ENCODE measurements at regions not wholly inside any gene's neighbourhood (a gene's known extent, or its start where the extent isn't known, plus 50 kb on each side); places are given as distances from the start of the nearest gene placed in this dataset.

GRCh38 chr7:130877991-130878305 lies 143.9 kb upstream of the KLF14 start:
- Histone ChIP-seq H3K27me3 (ENCODE audit: control insufficient read depth in 3 of 3, insufficient read depth in 3 of 3, low read length in 2 of 3) (no peaks in the 10 kb centered on the region), H3K9ac (ENCODE audit: insufficient read depth in 1 of 2, low read length in 2 of 2) (no peak overlapping the region), H3K4me1 (ENCODE audit: control insufficient read depth in 5 of 5, insufficient read depth in 5 of 5, low read length in 5 of 5) (peaks cover 0 to 15% (median 0%) of the 10 kb centered on the region in 5 donors), H3K4me3 (no peak overlapping the region), H3K36me3 (ENCODE audit: control insufficient read depth in 4 of 4, insufficient read depth in 4 of 4, low read length in 4 of 4) (peaks cover 0 to 31% (median 13%) of the 10 kb centered on the region in 4 donors), H3K27ac (ENCODE audit: low read depth in 1 of 2, low read length in 1 of 2) (no peak overlapping the region), H3K9me3 (ENCODE audit: control insufficient read depth in 4 of 4, insufficient read depth in 3 of 4, low read length in 3 of 4) (no peaks in the 10 kb centered on the region)
- no peak for DNase-seq
- TF ChIP-seq, protein P1, sequence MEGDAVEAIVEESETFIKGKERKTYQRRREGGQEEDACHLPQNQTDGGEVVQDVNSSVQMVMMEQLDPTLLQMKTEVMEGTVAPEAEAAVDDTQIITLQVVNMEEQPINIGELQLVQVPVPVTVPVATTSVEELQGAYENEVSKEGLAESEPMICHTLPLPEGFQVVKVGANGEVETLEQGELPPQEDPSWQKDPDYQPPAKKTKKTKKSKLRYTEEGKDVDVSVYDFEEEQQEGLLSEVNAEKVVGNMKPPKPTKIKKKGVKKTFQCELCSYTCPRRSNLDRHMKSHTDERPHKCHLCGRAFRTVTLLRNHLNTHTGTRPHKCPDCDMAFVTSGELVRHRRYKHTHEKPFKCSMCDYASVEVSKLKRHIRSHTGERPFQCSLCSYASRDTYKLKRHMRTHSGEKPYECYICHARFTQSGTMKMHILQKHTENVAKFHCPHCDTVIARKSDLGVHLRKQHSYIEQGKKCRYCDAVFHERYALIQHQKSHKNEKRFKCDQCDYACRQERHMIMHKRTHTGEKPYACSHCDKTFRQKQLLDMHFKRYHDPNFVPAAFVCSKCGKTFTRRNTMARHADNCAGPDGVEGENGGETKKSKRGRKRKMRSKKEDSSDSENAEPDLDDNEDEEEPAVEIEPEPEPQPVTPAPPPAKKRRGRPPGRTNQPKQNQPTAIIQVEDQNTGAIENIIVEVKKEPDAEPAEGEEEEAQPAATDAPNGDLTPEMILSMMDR (IDR thresholded peaks at IDR 0.05; ENCODE audit: control extremely low read depth, extremely low read depth): no peak
- ATAC-seq (ENCODE audit: insufficient read depth, low FRiP score): no peak
- 96 to 99% methylated on average over 4 of the region's 4 CpGs for WGBS, 2 donors

DNA sequence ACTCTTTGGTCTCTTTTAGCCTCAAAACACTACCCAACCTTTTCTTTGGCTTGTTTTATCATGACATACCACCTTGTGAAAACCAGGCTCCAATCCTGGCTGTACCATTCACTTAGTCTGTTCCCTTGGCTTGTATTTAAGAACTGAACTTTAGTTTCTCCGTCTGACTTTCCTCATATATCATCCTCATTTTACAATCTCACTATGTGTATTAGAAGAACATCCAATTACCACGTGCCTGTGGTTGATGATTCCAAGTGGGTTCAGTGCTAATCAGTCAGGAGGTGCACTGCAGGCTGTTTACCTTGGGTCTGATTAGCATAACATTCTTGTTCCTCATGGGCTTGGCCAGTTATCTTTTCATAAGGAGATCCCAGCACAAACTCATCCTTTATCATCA lies 144.8 kb upstream of the KLF14 start:
- Histone ChIP-seq H3K9ac (ENCODE audit: insufficient read depth in 1 of 2, low read length in 2 of 2) (no peak overlapping the region), H3K27me3 (ENCODE audit: control insufficient read depth in 3 of 3, insufficient read depth in 3 of 3, low read length in 2 of 3) (no peaks in the 10 kb centered on the region), H3K4me1 (ENCODE audit: control insufficient read depth in 5 of 5, insufficient read depth in 5 of 5, low read length in 5 of 5) (peaks cover 0 to 15% (median 0%) of the 10 kb centered on the region in 5 donors), H3K4me3 (no peak overlapping the region), H3K36me3 (ENCODE audit: control insufficient read depth in 4 of 4, insufficient read depth in 4 of 4, low read length in 4 of 4) (peaks cover 0 to 33% (median 15%) of the 10 kb centered on the region in 4 donors), H3K27ac (ENCODE audit: low read depth in 1 of 2, low read length in 1 of 2) (no peak overlapping the region), H3K9me3 (ENCODE audit: control insufficient read depth in 4 of 4, insufficient read depth in 3 of 4, low read length in 3 of 4) (no peaks in the 10 kb centered on the region)
- DNase-seq: no peak
- 67 to 74% methylated on average over 2 of the region's 2 CpGs for WGBS, 2 donors
- TF ChIP-seq, protein P1 (IDR thresholded peaks at IDR 0.05; ENCODE audit: control extremely low read depth, extremely low read depth): no peak
- ATAC-seq (ENCODE audit: insufficient read depth, low FRiP score): no peak

DNA sequence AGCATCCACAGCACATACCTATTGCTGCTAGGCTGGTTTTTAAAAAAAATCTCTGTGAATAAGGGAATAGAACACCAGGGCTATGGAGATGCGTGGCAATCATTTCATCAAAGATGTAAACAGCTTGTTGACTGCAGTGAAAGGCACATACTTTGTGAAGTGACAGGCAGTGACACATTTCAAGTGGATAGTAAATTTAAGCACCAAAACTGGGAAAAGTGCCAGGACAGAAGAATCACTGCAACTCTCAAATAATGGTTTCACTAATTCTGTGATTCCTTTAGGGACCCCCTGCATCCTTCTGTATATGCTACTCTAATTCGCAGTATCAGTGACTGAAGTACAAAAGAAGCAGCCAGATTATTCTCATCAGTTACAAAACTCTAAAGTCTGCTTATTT lies 145.2 kb upstream of the KLF14 start:
- ATAC-seq (ENCODE audit: insufficient read depth, low FRiP score) (no peak), DNase-seq (no peak)
- H3K27ac ChIP-seq (ENCODE audit: low read depth in 1 of 2, low read length in 1 of 2): no peak overlapping the region
- whole genome bisulfite sequencing, 2 donors: 90 to 93% methylated on average over 2 of the region's 2 CpGs
- H3K36me3 ChIP-seq (ENCODE audit: control insufficient read depth in 4 of 4, insufficient read depth in 4 of 4, low read length in 4 of 4): peaks cover 0 to 33% (median 15%) of the 10 kb centered on the region in 4 donors
- TF ChIP-seq, protein P1 (IDR thresholded peaks at IDR 0.05; ENCODE audit: control extremely low read depth, extremely low read depth): no peak
- no peaks in the 10 kb centered on the region for H3K9me3 ChIP-seq (ENCODE audit: control insufficient read depth in 4 of 4, insufficient read depth in 3 of 4, low read length in 3 of 4)
- no peak overlapping the region for H3K9ac ChIP-seq (ENCODE audit: insufficient read depth in 1 of 2, low read length in 2 of 2)
- no peaks in the 10 kb centered on the region for H3K27me3 ChIP-seq (ENCODE audit: control insufficient read depth in 3 of 3, insufficient read depth in 3 of 3, low read length in 2 of 3)
- no peak overlapping the region for H3K4me3 ChIP-seq
- H3K4me1 ChIP-seq (ENCODE audit: control insufficient read depth in 5 of 5, insufficient read depth in 5 of 5, low read length in 5 of 5): peaks cover 0 to 15% (median 0%) of the 10 kb centered on the region in 5 donors

- peak overlapping the region in 1 of 2 donors; percentile 17 for H3K27ac ChIP-seq (ENCODE audit: low read depth in 1 of 2, low read length in 1 of 2)
These were observed 146.7 kb upstream of the KLF14 start for GRCh38 chr7:130880668-130881067.

More at GRCh38 chr7:130880668-130881067, 146.7 kb upstream of the KLF14 start:
- no peaks in the 10 kb centered on the region for H3K27me3 ChIP-seq (ENCODE audit: control insufficient read depth in 3 of 3, insufficient read depth in 3 of 3, low read length in 2 of 3)
- H3K9ac ChIP-seq (ENCODE audit: insufficient read depth in 1 of 2, low read length in 2 of 2): no peak overlapping the region
- H3K4me3 ChIP-seq: no peak overlapping the region
- no peaks in the 10 kb centered on the region for H3K9me3 ChIP-seq (ENCODE audit: control insufficient read depth in 4 of 4, insufficient read depth in 3 of 4, low read length in 3 of 4)
- peaks cover 0 to 40% (median 19%) of the 10 kb centered on the region in 4 donors for H3K36me3 ChIP-seq (ENCODE audit: control insufficient read depth in 4 of 4, insufficient read depth in 4 of 4, low read length in 4 of 4)
- DNase-seq (no peak), ATAC-seq (ENCODE audit: insufficient read depth, low FRiP score) (no peak)
- TF ChIP-seq, protein P1 (IDR thresholded peaks at IDR 0.05; ENCODE audit: control extremely low read depth, extremely low read depth): no peak
- WGBS, 2 donors: 71 to 74% methylated on average over 5 of the region's 5 CpGs
- peaks cover 0 to 15% (median 0%) of the 10 kb centered on the region in 5 donors for H3K4me1 ChIP-seq (ENCODE audit: control insufficient read depth in 5 of 5, insufficient read depth in 5 of 5, low read length in 5 of 5)
